Upper lobe of left lung (tissue), 6 donors: ENCODE measurements at regions not wholly inside any gene's neighbourhood (a gene's known extent, or its start where the extent isn't known, plus 50 kb on each side); places are given as distances from the start of the nearest gene placed in this dataset.

ENCODE experiments used
- ATAC-seq, 2 donors: fragments of 200-7000 bp; cut with Tn5 transposase; one replicate each; pipeline ENCODE4 v1.9.1; 2022; ENCODE audit warnings: mild to moderate bottlenecking in 2 of 2, moderate library complexity in 2 of 2; ENCODE audit not compliant: low FRiP score in 2 of 2
- DNase-seq, 2 donors: peaks; one replicate each; pipeline ENCODE4 v3.0.0-alpha.2; 2019 to 2020
- H3K27ac ChIP-seq, 4 donors: fragments of 200-600 bp; sonication (generic); one replicate each; pipeline ENCODE4 v1.5.1; 2016 to 2019
- H3K27me3 ChIP-seq, 4 donors: fragments of 200-600 bp; sonication (generic); one replicate each; pipeline ENCODE4 v1.5.1; 2017 to 2019
- H3K36me3 ChIP-seq, 4 donors: fragments of 200-600 bp; sonication (generic); one replicate each; pipeline ENCODE4 v1.5.1; 2016 to 2019
- H3K4me1 ChIP-seq, 4 donors: fragments of 200-600 bp; sonication (generic); one replicate each; pipeline ENCODE4 v1.5.1; 2018 to 2019
- H3K4me3 ChIP-seq, 4 donors: fragments of 200-600 bp; sonication (generic); one replicate each; pipeline ENCODE4 v1.5.1; 2017 to 2019; ENCODE audit warnings: mild to moderate bottlenecking in 2 of 4, moderate library complexity in 1 of 4
- H3K9me3 ChIP-seq, 4 donors: fragments of 200-600 bp; sonication (generic); one replicate each; pipeline ENCODE4 v1.5.1; 2018 to 2019
- EP300 ChIP-seq, 4 donors: sonication (generic); formaldehyde crosslinking; IDR thresholded peaks; one replicate each; pipeline ENCODE4 v1.5.1; 2017; ENCODE audit warnings: antibody characterized with exemption in 4 of 4, control low read depth in 2 of 4
- POLR2A ChIP-seq, 4 donors: fragments of 450-650 bp; IDR thresholded peaks; one replicate each; pipeline ENCODE4 v1.5.1; 2016 to 2017; ENCODE audit warnings: antibody characterized with exemption in 4 of 4, mild to moderate bottlenecking in 2 of 4
- POLR2AphosphoS5 ChIP-seq, 2 donors: sonication (generic); formaldehyde crosslinking; IDR thresholded peaks; one replicate each; pipeline ENCODE4 v1.5.1; 2017; ENCODE audit warnings: antibody characterized with exemption in 2 of 2
- WGBS, 2 donors: methylation state at CpG; one replicate each; pipeline ENCODE4 v1.1.5; 2017 to 2018; 5-methylcytosine and 5-hydroxymethylcytosine counted together
- TF ChIP-seq, protein P1 (sequence below), 6 experiments: fragments of 450-650 bp in 4 of 6; fragments of 200-600 bp in 2 of 6; sonication (generic) in 2 of 6; IDR thresholded peaks; one replicate each; pipeline ENCODE4 v1.5.1; 2016 to 2019; ENCODE audit warnings: antibody characterized with exemption in 6 of 6
- donor health status: DM: no; HTN: no; CAD: no; lungs with moderate emphysema.
- donor health status: DM: no; HTN: yes; CAD: no; lungs with severe emphysema.

DNA sequence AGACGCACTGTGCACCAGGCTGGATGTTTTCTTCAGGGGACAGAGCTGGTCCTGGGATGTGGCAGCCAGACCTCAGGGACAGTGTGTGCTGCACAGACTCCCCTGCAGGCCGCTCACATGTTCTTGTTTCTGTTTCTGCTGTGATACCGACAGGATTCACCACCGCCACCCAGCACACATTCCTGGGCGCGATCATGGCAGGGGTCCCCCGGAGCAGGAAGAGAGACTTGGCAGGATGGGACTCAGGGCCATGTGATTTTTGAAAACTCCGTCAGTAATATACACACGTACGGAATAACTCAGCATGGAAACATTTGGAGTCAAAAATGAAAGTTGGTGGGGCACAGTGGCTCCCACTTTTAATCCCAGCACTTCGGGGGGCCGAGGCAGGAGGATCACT, 79.0 kb downstream of the HAPSTR1 start:
- H3K36me3 ChIP-seq: no peaks in the 10 kb centered on the region
- peak overlapping the region in 1 of 4 donors; percentile 10 for H3K4me3 ChIP-seq
- DNase-seq: no peak
- no peaks in the 10 kb centered on the region for H3K27me3 ChIP-seq
- TF ChIP-seq POLR2AphosphoS5 (IDR thresholded peaks at IDR 0.05): no peak
- no peak for TF ChIP-seq EP300 (IDR thresholded peaks at IDR 0.05)
- no peak for TF ChIP-seq POLR2A (IDR thresholded peaks at IDR 0.05)
- TF ChIP-seq, protein P1, sequence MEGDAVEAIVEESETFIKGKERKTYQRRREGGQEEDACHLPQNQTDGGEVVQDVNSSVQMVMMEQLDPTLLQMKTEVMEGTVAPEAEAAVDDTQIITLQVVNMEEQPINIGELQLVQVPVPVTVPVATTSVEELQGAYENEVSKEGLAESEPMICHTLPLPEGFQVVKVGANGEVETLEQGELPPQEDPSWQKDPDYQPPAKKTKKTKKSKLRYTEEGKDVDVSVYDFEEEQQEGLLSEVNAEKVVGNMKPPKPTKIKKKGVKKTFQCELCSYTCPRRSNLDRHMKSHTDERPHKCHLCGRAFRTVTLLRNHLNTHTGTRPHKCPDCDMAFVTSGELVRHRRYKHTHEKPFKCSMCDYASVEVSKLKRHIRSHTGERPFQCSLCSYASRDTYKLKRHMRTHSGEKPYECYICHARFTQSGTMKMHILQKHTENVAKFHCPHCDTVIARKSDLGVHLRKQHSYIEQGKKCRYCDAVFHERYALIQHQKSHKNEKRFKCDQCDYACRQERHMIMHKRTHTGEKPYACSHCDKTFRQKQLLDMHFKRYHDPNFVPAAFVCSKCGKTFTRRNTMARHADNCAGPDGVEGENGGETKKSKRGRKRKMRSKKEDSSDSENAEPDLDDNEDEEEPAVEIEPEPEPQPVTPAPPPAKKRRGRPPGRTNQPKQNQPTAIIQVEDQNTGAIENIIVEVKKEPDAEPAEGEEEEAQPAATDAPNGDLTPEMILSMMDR (IDR thresholded peaks at IDR 0.05): no peak
- 78 to 81% methylated on average over 11 to 12 of the region's 12 CpGs for WGBS, 2 donors
- no peaks in the 10 kb centered on the region for H3K4me1 ChIP-seq
- no peaks in the 10 kb centered on the region for H3K9me3 ChIP-seq
- ATAC-seq: no peak
- no peak overlapping the region for H3K27ac ChIP-seq

DNA sequence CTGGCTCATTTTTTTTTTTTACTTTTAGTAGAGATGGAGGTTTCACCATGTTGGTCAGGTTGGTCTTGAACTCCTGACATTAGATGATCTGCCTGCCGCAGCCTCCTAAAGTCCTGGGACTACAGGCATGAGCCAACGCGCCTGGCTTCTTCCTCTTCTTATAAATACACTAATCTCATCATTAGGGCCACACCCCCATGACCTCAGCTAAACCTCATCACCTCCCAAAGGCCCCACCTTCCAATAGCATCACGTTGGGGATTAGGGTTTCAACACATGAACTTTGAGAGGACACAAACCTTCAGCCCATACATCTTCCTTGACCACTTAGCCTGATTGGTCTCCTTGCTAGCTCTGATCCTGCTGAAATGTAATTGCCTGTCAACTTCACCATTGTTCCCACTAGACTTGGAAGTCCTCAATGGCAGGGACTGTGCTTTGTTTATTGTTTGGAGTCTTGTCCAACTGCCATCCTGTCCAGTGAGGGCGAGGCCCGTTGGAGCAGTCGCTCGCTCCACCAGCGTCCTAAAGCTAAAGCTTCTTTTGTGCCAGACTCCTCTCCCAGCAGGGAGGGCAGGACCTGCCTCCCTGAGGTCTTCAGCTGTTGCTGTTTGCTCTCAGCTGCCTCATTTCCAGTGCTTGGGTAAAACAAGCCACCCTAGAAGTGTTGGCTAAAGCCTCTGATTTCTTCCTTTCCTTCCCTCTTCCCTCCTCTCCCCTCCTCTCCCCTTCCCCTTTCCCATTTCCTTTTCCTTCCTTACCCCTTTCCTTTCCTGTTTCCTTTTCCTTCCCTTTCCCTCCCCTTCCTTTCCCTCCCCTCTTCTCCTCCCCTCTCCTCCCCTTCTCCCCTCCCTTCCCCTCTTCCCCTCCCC, 85.3 kb downstream of the HAPSTR1 start:
- Histone ChIP-seq H3K4me3 (no peak overlapping the region), H3K4me1 (no peaks in the 10 kb centered on the region), H3K36me3 (no peaks in the 10 kb centered on the region), H3K27ac (no peak overlapping the region), H3K9me3 (no peaks in the 10 kb centered on the region), H3K27me3 (no peaks in the 10 kb centered on the region)
- ATAC-seq: peak in 1 of 2 donors; percentile 42
- DNase-seq: no peak
- TF ChIP-seq POLR2A (IDR thresholded peaks at IDR 0.05) (no peak), POLR2AphosphoS5 (IDR thresholded peaks at IDR 0.05) (no peak), EP300 (IDR thresholded peaks at IDR 0.05) (no peak)
- TF ChIP-seq, protein P1 (IDR thresholded peaks at IDR 0.05): no peak
- WGBS, 2 donors: 42 to 43% methylated on average over 9 of the region's 9 CpGs

DNA sequence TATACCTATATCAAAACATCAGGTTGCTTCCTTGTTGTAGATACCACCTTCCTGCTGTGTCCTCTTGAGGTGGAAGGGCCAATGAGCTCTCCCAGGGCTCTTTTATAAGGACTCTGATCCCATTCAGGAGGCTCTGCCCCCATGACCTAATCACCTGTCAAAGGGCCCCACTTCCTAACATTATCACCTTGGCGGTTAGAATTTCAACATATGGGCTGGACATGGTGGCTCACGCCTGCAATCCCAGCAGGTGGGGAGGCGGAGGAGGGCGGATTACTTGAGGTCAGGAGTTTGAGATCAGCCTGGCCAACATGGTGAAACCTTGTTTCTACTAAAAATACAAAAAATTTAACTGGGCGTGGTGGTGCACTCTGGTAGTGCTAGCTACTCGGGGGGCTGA, 86.4 kb downstream of the HAPSTR1 start:
- Histone ChIP-seq H3K4me1 (no peaks in the 10 kb centered on the region), H3K27ac (no peak overlapping the region), H3K9me3 (no peaks in the 10 kb centered on the region), H3K4me3 (no peak overlapping the region), H3K36me3 (no peaks in the 10 kb centered on the region), H3K27me3 (no peaks in the 10 kb centered on the region)
- ATAC-seq (no peak), DNase-seq (no peak)
- 83 to 88% methylated on average over 4 to 6 of the region's 6 CpGs for WGBS, 2 donors
- no peak for TF ChIP-seq POLR2A (IDR thresholded peaks at IDR 0.05)
- TF ChIP-seq POLR2AphosphoS5 (IDR thresholded peaks at IDR 0.05): no peak
- no peak for TF ChIP-seq EP300 (IDR thresholded peaks at IDR 0.05)
- TF ChIP-seq, protein P1 (IDR thresholded peaks at IDR 0.05): no peak

DNA sequence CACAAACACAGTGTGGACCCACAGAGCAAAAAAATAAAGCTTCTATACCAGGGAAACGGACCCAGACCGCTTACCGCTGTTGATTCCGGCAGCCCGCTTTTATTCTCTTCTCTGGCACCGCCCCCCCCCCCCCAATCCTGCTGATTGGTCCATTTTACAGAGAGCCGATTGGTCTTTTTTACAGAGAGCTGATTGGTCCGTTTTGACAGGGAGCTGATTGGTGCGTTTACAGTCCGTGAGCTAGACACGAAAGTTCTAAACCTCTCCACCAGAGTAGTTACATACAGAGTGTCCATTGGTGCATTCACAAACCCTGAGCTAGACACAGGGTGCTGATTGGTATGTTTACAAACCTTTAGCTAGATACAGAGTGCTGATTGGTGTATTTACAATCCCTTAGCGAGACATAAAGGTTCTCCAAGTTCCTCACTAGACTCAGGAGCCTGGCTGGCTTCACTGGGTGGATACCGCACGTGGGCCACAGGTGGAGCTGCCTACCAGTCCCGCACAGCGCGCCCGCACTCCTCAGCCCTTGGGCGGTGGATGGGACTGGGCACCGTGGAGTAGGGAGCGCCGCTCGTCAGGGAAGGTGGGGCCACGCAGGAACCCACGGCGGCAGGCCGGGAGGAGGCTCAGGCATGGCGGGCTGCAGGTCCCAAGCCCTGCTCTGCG, 92.4 kb downstream of the HAPSTR1 start:
- H3K4me1 ChIP-seq: no peaks in the 10 kb centered on the region
- TF ChIP-seq, protein P1 (IDR thresholded peaks at IDR 0.05): no peak
- no peak for TF ChIP-seq POLR2AphosphoS5 (IDR thresholded peaks at IDR 0.05)
- no peak for TF ChIP-seq POLR2A (IDR thresholded peaks at IDR 0.05)
- no peak for TF ChIP-seq EP300 (IDR thresholded peaks at IDR 0.05)
- no peak overlapping the region for H3K4me3 ChIP-seq
- DNase-seq (no peak), ATAC-seq (no peak)
- no peak overlapping the region for H3K27ac ChIP-seq
- WGBS, 2 donors: 84 to 88% methylated on average over 19 to 29 of the region's 29 CpGs
- no peaks in the 10 kb centered on the region for H3K27me3 ChIP-seq
- H3K36me3 ChIP-seq: no peaks in the 10 kb centered on the region
- no peaks in the 10 kb centered on the region for H3K9me3 ChIP-seq
